ENCODE measurements at regions not wholly inside any gene's neighbourhood (a gene's known extent, or its start where the extent isn't known, plus 50 kb on each side); places are given as distances from the start of the nearest gene placed in this dataset.

DNA sequence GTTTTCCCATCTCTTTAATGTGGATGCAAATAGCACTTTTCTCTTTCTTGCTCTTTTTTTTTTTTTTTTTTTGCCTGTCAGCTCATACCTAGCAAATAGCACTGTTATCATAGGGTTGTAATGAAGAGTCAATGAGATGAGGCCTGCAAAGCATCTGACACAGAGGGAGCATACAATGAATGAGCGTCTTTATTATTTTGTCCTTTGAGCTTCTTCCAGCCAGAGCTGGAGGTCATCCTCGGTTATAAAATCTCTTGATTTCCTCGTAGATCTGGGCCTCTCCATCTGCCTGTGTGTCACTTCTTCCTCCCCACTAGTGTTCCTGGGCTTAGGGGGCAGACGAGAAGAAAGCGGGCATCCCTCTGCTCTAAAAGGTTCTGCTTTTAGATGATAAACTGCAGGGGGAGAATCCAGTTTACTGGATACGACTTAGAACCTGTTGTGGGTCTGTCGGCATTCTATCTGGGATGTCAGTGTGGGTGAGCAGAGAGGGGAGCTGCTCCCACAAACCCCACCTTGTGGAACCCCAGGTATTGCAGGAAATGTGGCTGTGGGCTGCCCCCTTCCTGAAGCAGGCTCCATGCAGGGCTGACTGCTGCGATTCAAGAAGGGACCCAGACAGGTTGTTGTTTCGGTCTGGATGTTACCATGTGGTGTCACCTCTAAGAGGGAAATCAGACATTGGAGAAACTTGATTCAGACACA lies 135.8 kb upstream of the GPR26 start:
- no peak for DNase-seq (ENCODE audit: low read depth)
- no peak overlapping the region for H3K4me3 ChIP-seq (ENCODE audit: low read depth, low read length)

DNA sequence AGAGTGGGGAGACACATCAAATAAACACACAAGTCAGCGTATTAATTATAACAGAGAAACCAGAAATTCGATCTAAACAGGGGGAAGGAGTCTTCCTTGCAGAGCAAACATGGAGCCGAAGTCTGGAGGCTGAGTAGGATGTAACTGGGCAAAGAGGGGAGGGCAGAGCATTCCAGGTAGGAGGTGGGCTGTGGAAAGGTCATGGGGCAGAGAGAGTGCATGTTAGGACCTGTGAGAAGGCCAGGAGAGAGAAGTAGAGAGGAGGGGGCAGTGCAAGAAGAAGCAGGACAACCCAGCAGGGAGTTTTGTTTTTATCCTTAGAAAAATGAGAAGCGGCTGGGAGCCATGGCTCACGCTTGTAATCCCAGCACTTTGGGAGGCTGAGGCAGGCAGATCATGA lies 130.8 kb upstream of the GPR26 start:
- no peak for DNase-seq (ENCODE audit: low read depth)

DNA sequence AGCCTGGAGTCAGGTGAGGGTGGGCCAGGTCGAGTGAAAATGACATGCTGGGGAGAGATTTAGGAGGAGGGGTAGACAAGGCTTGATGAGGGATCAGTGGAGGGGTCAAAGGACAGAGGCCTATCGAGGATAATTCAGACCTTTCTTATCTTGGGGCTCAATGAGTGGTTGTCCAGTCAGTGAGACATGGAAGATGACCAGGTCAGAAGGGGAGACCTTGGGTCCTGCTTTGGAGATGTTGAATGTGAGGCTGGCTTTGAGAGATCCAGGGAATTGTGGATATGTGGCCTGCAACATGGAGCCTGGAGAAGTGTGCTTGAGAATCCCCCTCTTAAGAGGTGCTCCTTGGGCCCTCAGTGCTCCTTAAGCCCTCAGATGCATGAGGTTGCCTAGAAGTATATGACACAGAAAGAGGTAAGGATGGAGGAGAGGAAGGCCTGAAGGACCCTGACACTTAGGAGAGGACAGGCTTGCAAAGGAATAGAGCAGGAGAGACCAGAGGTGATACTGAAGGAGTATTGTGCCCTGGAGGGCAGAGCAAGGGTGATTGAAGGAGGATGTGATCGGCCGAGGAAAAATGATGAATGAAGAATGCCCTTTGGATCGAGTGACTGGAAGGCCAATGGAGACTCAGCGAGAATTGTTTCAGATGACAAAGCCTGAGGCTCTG lies 129.8 kb upstream of the GPR26 start:
- DNase-seq (ENCODE audit: low read depth): no peak
- H3K4me3 ChIP-seq (ENCODE audit: low read depth, low read length): no peak overlapping the region

More for the DNA sequence above, 130.8 kb upstream of the GPR26 start:
- H3K4me3 ChIP-seq (ENCODE audit: low read depth, low read length): no peak overlapping the region

DNA sequence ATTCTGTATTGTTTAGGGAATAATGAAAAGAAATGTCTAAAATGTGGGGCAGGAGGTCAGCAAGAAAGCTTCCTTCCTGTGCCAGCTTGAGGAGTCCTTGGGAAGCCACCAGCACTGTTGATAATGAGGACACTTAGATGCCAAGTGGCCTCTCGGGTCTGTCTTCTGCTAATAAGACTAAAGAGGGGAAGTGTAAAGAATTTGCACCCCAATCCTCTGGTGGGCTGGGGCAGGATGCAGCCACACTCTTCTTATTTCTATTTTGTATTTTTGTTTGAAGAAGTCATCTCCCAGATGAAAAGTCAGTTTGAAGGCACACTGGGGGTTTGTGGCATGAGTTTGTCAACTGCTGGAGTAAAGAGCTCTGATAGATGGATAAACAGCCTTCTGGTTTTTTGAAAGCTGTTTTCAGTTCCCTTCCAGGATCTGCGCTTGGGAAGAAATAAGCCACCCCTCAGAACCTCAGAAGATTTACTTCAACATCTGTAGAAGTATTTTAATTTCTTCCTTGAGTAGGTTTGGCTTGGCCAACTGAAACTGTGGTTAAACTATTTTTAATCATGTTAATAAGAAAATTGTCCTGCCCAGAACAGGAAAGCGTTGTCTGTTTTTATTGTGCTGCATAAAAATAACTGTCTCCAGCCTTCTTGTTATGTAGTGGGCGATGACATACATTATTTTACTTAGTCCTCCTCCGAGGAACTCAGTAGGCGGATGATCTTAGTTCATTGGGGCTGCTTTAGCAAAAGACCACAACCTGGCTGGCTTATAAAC lies 128.8 kb upstream of the GPR26 start:
- no peak for DNase-seq (ENCODE audit: low read depth)
- H3K4me3 ChIP-seq (ENCODE audit: low read depth, low read length): no peak overlapping the region

DNA sequence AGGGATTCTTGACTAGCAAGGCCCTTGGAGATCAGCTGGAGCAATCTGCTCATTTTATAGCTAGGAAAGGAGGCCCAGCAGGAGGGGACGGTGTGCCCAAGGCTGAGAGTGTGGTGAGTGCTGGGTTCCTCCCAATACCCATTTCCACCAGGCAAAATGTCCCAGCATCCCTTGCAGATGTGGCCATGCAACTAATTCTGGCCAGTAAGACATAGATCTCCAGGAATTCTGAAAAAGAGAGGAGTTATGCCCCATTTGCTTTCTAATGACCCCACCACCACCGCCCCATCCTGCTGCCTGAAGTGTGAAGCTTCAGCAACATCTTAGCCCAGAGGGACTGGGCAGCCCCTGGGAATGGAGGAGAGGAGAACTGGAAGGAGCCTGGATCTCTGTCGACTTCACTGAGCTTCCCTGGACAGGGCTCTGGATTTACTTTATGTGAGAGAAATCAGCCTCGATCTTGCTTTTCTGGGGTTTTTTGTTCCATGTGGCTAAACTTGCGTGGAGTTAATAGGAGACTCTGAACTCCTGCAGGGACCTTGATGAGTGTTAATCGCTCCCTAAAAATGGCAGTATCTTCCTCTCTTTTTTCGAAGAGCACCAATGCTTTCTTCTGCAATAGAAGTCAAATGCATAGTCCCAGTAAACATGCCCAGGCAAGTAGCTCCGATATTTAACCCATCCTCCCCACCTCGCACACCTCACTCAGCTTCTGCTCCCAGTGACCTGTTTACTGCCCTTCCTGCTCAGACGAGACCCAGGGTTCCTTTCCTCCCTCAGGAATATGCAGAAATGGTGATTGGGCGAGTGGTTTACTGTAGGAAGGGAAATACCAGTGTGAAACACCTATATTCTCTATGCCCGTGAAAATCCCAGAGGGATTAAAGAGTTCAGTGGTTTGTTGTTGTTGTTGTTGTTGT lies 127.5 kb upstream of the GPR26 start:
- H3K4me3 ChIP-seq (ENCODE audit: low read depth, low read length): no peak overlapping the region
- no peak for DNase-seq (ENCODE audit: low read depth)

DNA sequence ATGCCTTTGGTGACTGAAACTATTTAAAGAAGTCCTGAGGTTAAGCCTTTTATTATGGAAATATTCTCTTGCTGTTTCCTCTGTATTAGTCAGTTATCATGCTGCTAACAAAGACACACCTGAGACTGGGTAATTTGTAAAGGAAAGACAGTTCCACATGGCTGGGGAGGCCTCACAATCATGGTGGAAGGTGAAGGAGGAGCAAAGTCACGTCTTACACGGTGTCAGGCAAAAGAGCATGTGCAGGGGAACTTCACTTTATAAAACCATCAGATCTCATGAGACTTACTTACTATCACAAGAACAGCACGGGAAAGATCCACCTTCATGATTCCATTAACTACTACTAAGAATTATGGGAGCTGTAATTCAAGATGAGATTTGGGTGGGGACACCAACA lies 121.2 kb upstream of the GPR26 start:
- no peak for DNase-seq (ENCODE audit: low read depth)
- H3K4me3 ChIP-seq (ENCODE audit: low read depth, low read length): no peak overlapping the region

DNA sequence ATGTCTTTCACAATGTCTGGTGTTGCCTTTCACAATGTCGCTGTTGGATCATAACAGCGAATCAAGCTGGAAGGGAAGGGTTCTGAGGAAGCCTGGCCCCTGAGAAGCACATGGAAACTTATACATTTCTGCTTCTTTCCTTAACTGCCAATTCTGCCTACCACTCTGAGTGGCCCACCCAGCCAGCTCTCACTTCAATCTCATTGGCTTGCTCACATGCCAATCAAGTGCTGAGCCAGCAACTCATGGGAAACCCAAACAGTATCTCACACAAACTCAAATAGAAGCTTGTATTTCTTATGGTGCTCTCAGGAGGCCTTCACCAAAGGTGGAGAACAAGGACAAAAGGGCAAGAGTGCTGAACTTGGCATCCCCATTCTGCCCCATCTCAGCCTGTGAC lies 117.4 kb upstream of the GPR26 start:
- DNase-seq (ENCODE audit: low read depth): no peak
- no peak overlapping the region for H3K4me3 ChIP-seq (ENCODE audit: low read depth, low read length)

DNA sequence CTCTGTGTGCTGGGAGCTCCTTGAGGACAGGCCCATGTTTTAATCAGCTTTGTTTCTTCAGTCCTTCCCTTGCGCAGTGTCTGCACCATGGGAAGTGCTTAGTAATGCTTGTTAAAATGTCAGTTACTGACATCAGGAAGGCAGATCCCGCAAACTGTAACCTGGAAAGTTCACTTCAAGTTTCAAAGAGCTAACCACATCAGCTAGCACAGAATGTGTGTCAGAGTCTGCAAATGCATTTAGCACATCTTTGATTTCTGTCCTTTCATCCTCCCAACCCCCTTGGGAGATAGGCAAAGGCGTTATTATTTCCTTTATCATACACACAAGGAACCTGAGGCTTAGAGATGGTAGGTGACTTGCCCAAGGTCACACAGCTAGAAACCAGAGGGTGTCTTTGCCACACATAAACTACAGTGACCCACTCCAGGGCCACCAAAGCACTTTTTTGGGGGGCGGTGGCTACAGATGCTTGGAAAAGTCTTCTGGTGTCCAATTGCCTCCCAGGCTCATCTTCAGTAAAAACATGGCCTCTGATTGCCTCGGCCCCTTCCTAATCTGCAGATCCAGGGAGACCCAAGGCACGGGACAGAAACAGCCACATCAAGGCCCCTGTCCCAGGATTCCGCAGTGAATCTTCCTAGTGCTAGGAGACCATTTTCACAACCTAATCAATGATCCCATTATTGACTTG lies 116.2 kb upstream of the GPR26 start:
- DNase-seq (ENCODE audit: low read depth): no peak
- no peak overlapping the region for H3K4me3 ChIP-seq (ENCODE audit: low read depth, low read length)

DNA sequence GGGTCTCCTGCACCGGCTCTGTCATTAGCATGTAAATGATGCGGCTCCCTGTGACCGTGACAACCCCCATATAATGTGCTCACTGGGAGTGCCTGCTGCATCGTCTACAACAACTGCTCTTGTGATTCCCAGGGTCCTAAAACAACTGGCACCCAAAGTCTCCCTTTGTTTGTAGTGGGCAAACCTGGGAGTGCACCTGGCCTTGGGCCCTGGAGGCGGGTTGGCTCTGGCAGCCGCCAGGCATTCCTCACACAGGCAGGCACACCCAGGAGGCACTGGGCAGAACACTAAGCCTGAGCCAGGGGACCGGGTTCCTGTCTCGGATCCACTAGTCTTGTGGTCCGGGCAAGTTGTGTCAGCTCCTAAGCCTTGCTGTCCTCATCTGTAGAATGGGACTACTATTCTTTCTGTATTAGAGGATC lies 115.5 kb upstream of the GPR26 start:
- no peak for DNase-seq (ENCODE audit: low read depth)
- no peak overlapping the region for H3K4me3 ChIP-seq (ENCODE audit: low read depth, low read length)

DNA sequence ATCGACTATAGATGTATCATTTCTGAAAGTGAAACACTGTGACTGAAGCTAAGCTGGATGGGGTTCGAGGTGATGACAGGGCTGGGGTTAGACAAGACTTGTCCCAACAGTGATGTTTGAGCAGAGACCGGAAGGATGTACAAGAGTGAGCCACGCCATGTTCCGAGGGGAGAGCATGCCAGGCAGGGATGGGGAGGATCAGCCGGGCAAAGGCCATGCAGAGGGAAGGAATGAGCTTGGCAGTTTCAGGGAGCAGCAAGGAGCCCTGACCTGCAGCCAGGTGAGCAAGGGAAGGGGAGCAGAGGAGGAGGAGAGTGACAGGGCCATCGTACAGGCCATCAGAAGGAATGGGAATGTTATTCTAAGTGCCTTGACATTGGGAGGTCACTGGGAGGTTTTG lies 114.9 kb upstream of the GPR26 start:
- no peak overlapping the region for H3K4me3 ChIP-seq (ENCODE audit: low read depth, low read length)
- no peak for DNase-seq (ENCODE audit: low read depth)

DNA sequence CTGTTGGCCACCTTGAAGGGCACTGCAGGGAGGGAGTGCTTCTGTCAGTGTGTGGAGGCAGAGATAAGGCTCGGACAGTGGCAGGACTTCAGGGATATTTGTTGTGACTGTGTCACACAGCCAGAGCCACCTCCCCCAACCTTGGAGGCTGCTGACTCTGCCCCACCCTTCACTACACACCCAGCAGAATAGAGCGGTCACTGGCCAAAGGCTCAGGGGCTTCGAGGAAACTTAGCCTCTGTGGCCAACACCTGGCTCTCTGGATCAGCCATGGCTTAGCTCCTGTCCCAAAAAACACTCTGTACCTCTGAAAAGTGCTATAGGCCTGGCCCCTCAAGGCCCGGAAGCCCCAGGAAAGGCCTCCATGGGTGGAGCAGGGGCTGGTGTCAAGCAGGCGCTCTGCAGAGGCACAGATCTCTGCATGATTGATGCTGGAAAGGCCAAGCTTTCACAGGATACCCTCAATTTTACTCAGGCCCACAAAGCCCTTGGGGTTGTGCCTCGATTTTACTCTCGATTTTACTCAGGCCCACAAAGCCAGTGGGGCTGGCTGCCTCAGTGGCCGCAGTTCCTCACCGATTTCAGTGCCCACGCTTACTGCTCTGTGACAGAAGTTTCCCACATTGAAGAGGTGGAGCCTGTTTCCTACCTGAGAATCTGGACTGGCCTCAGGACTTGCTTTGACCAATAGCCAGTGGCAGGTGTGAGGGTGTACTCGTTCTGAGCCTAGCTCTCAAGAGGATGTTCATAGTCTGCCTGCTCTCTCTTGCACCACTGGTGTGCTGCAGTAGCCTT lies 113.2 kb upstream of the GPR26 start:
- no peak overlapping the region for H3K4me3 ChIP-seq (ENCODE audit: low read depth, low read length)
- no peak for DNase-seq (ENCODE audit: low read depth)

DNA sequence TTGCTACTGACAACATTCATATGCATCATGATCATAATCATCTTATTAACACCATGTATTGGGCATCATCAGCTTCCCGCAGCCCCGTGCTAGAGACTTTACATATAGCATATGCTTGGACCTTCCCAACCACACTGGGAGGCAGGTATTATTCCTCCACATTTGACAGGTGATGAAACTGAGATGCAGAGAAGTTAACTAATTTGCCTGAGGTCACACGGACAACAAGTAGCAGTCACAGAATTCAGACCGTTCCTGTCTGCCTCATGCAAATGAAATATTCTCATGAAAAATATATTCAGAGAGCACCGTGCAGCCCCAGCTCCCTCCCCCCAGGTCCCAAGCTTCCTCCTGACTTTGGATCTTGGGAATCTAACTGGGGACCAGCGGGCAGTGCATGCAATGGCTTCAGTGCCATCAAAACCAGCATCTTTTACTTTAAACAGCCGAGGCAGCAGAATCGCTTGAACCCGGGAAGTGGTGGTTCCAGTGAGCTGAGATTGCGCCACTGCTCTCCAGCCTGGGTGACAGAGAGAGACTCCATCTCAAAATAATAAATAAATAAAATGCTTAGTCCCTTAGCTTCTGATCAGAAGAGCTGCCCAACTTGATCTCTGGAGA lies 112.2 kb upstream of the GPR26 start:
- DNase-seq (ENCODE audit: low read depth): no peak
- H3K4me3 ChIP-seq (ENCODE audit: low read depth, low read length): no peak overlapping the region

DNA sequence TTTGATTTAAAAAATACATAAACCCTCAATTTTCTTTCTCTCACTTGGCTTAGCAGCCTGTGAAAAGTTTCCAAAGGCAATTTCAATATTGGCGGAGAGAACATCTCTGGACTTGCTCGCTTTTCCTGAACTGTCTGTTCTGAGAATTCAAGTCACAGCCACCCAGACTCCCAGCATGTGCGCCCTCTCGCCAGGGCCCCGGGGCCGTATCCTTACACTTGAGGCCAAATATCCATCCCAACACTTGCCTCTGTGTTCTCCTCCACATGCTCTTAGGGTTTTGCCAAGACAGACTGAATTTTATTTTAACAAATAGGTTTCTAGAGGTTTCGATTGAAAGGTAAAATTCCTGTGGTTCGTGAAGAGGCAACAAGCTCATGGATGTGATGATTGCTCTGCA lies 111.5 kb upstream of the GPR26 start:
- DNase-seq (ENCODE audit: low read depth): no peak
- no peak overlapping the region for H3K4me3 ChIP-seq (ENCODE audit: low read depth, low read length)

DNA sequence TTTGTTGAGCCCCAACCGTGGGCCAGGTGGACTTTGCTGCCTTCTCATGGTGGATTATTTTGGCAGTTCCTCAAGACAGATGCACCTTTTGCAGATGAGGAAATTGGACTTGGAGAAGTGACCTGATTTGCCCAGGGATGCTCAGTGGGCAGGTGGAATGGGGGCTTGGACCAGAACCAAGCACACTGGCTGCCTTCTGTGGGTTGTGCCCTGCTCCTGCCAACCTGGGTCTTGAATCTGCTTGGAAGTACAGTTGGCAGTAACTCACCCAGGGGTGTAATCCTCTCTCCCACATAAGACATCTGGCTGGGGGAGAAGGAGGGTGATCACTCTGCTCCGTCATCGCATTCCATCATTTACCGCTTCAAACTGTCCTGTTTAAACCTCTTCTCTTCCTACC lies 110.5 kb upstream of the GPR26 start:
- H3K4me3 ChIP-seq (ENCODE audit: low read depth, low read length): no peak overlapping the region
- no peak for DNase-seq (ENCODE audit: low read depth)

DNA sequence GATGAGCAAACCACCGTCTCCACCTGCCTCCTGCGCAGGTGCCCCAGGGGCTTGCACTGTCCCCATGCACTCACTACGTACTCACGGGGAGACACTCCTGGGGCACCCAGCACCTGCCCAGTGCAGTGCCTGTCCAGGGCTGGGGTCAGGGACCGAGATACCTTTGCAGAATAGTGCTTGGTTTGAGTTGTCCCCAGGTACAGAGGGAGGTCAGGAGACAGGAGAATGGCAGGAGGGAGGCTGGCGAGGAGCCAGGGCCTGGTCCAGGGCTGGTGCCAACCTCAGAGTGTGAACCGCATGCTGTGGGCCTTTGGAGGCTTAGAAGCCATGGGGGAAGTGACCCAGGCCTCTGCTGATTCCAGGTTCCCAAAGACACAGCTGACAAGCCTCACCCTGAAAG lies 110.1 kb upstream of the GPR26 start:
- no peak overlapping the region for H3K4me3 ChIP-seq (ENCODE audit: low read depth, low read length)
- no peak for DNase-seq (ENCODE audit: low read depth)

DNA sequence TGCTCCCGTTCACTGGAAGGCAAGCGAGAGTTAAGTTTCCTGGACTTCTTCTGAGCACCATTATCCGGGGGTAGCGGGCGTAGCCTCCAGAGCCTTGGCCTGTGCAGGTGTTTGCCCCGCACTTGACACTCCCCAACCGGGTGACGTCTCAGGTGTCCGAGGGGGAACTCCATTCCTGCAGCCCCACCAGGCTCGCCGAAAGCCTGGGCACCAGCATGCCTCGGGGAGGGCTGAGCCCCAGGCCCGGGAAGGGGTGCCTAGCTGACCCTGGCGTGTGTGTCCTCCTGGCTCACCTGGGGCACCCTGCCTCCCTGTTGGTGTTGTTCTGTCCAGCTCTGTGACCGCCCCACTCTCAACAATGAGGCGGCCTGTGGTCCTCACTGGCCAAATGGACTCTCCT lies 109.4 kb upstream of the GPR26 start:
- H3K4me3 ChIP-seq (ENCODE audit: low read depth, low read length): no peak overlapping the region
- DNase-seq (ENCODE audit: low read depth): no peak

DNA sequence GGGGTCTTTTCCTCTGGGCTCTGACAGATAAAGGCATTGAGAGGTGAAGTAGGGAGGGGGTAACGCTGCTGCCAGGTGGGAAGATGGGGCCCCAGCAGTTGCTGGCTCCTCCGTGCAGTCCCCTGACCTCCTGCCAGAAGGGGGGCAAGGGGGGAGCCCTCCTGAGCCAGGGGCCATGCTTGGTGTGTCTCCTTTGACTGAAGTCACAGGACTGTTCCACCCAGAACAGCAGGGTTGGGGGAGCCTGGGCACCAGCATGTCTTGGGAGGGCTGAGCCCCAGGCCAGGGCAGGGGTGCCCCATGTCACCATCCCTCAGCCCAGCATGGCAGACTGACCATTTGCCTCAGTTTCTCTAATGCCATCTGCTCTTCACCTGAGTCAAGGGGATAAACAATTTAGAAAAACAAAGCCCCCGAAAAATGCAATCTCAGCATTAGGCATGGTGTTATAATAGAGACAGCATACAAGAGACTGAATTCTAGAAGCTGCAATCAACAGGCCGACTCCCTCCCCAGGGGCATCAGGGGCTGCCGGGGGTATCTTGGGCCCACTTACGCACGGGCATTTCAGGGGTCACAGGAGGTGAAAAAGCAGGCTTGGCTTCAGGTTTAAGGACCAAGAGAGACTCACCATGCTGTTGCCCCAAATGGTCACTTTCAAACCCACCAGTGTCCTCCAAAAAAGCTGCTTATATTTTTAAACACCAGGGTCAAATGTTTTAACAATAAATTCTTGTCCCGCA lies 108.6 kb upstream of the GPR26 start:
- no peak overlapping the region for H3K4me3 ChIP-seq (ENCODE audit: low read depth, low read length)
- no peak for DNase-seq (ENCODE audit: low read depth)

Data from skeletal muscle cell (primary cell).